ENCODE measurements at regions not wholly inside any gene's neighbourhood (a gene's known extent, or its start where the extent isn't known, plus 50 kb on each side); places are given as distances from the start of the nearest gene placed in this dataset.
A peak's percentile ranks its signal among the peaks of the same experiment; 100 is the strongest.
"Not testable (repeated sequence)": the region's sequence is repeated elsewhere in the genome, so short reads cannot be mapped to it uniquely, and the experiment has no call there.

DNA sequence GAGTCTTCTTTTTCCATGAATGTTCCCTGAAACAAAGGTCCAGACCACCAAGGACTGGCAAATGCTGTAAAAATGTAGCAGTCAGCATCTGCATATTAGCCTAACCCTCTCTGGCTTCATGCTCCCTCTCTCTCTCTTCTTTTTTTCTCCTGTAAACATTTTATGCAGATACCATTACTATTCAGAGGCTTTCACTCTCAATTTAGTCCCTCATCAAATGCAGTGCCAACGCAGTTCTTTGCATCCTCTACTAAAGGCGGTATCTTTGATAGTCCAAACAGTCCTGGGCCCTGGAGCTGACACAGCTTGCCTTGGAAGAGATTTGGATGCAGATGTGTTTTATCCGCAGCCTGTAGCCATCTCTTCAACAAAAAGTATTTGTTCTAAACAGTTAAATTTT, 167.1 kb upstream of the MMS22L start:
- DNase-seq (ENCODE audit: low spot score): no peak

- peak; percentile 47 for DNase-seq (ENCODE audit: low spot score)
These were observed 173.1 kb upstream of the MMS22L start for GRCh38 chr6:97456070-97456469.

GRCh38 chr6:97459535-97459934, 176.5 kb upstream of the MMS22L start:
- DNase-seq (ENCODE audit: low spot score): no peak

- DNase-seq (ENCODE audit: low spot score): no peak
These were observed 177.0 kb upstream of the MMS22L start for GRCh38 chr6:97459986-97460385.

GRCh38 chr6:97460394-97461080, 177.5 kb upstream of the MMS22L start:
- no peak for DNase-seq (ENCODE audit: low spot score)

DNA sequence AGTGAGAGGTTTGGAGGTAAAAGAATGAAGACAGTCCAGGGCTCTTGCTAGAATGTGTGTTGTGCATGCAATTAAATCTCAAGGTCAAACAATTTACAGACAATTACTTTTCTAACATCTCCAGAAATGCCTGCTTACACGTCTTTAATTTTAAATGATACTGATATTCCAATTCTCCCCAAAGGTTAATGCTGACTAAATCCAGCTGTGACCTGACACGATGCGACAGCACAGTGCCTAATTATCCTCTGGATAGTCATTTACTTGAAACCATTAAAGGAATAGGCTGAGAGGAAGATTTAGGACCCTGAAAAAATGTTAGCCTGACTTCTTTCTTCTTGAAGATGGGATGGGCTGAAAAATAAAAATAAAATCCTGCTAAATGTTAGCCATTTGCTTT, 178.2 kb upstream of the MMS22L start:
- DNase-seq (ENCODE audit: low spot score): no peak

DNA sequence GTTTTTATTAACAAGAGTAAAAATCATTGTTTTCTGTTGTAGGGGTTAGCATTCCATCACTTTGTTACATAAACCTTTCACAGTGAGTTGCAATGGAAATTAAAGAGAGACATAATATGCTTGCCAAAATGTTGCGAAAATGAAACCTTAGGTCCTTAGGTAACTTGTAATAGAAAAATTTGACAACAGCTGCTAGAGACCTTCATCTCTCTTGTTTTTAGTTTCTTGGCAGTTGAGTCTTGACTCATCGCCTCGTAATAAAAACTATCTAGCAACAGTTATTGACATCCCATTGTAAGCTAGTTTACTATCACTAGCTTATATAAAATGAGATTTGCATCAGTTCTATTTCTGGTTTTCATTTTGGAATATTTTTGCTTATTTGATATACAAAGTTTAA, 179.0 kb upstream of the MMS22L start:
- DNase-seq (ENCODE audit: low spot score): no peak

GRCh38 chr6:97462938-97463598, 180.1 kb upstream of the MMS22L start:
- DNase-seq (ENCODE audit: low spot score): no peak

- DNase-seq (ENCODE audit: low spot score): peak; percentile 49
These were observed 183.0 kb upstream of the MMS22L start for GRCh38 chr6:97465877-97466561.

- DNase-seq (ENCODE audit: low spot score): no peak
These were observed 186.0 kb upstream of the MMS22L start for GRCh38 chr6:97468981-97469380.

- no peak for DNase-seq (ENCODE audit: low spot score)
These were observed 186.4 kb upstream of the MMS22L start for GRCh38 chr6:97469451-97469850.

DNA sequence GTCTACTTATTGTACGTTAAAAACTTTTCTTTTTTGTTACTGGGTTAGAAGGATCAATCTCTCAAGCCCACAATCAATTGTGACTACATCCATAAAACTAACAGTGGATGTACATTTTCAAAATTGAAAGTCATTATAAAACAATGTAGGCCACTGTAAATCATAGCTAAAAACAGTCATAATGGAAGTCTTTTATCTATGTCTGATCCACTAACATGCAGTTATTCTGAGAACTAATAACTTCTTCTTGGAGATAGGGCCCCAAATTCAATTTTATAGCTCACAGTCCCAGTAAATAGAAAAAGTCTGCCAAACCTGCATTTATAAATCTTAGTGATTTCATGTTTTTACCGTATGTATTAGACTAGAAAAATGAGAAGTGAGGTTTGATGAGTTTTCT, 187.3 kb upstream of the MMS22L start:
- DNase-seq (ENCODE audit: low spot score): no peak

DNA sequence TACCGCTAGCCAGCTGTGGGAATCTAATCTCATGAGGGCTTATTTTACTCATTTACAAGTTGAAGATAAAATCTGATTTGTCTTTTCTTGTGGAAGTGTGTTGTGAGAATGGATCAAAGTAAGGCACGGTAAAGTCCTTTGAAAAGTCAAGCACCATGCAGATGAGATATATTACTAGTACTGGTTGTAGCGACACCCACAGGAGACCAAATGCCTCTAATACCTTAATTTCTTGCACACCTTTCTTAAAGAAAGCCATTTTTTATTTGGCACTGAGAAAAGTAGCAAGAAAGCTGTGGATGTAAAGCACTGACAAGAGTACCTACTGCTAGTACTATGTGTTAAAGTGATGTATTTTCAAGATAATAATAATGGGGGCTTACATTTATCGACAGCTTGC, 191.0 kb upstream of the MMS22L start:
- DNase-seq (ENCODE audit: low spot score): no peak

GRCh38 chr6:97497713-97498331, 214.8 kb upstream of the MMS22L start:
- peak; percentile 65 for DNase-seq (ENCODE audit: low spot score)

GRCh38 chr6:97501853-97502252, 218.8 kb upstream of the MMS22L start:
- no peak for DNase-seq (ENCODE audit: low spot score)

DNA sequence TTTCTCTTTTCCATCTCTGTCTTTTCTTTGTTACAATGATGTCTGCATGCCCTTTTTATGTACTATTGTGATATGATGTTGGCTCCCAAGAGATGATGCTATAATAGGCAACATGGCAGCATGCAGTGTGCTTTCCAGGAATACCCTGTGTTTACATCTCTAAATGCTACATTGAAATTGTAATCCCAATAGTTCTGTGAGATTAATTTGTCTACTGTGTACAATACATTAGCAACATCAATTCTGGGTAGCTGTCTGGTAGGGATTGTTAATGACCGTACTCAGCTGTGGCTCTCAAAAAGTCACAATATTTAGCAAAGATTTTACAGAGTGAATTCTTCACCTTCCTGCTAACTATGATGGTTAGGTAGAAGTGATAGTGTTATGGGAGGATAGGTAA, 225.6 kb upstream of the MMS22L start:
- DNase-seq (ENCODE audit: low spot score): no peak

DNA sequence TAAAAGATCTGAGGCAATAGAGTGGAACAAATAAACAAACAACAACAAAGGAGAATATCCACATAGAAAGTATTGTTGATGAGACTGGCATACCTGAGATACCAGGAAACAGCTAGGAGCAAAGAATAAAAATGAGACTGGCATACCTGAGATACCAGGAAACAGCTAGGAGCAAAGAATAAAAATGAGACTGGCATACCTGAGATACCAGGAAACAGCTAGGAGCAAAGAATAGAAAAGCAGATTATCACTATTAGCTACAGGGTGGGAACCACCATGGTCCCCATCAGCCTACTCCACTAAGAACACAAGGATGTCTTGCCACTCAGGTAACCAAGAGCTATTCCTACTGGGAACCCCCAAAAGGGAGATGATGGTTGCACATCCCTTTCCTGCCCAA, 230.2 kb upstream of the MMS22L start:
- DNase-seq (ENCODE audit: low spot score): not testable (repeated sequence)

- peak; percentile 61 for DNase-seq (ENCODE audit: low spot score)
These were observed 241.8 kb upstream of the MMS22L start for GRCh38 chr6:97524811-97525210.

DNA sequence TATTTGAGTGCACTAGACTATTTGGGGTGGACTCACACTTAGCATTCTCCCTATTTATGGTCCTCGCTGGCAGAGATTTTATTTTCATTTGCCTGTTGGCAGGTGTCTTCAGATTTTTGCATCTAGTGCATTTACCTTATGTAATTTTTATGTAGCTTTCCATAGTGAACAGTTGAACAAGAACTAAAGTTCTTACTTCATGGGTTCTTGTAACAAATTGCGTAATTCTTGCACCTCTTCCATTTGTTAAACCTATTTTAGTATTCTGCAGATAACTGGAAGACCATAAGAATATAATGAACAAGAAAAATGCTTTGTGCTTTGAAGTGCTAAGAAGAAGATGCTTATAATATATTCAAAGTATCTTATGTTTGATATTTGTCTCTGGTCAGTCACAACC, 252.8 kb upstream of the MMS22L start:
- no peak for DNase-seq (ENCODE audit: low spot score)

- DNase-seq (ENCODE audit: low spot score): no peak
These were observed 265.3 kb upstream of the MMS22L start for GRCh38 chr6:97548354-97548753.

GRCh38 chr6:97557355-97557754, 274.3 kb upstream of the MMS22L start:
- DNase-seq (ENCODE audit: low spot score): no peak

- DNase-seq (ENCODE audit: low spot score): no peak
These were observed 280.5 kb upstream of the MMS22L start for GRCh38 chr6:97563529-97563928.

DNA sequence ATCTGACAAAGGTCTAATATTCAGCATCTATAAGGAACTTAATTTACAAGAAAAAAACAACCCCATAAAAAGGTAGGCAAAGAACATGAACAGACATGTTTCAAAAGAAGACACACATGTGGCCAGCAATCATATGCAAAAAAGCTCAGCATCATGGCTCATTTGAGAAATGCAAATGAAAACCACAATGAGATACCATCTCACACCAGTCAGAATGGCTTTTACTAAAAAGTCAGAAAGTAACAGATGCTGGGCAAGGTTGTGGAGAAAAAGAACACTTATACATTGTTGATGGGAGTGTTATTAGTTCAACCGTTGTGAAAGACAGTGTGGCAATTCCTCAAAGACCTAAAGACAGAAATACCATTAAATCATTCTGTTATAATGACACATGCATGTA, 289.9 kb upstream of the MMS22L start:
- DNase-seq (ENCODE audit: low spot score): no peak
